Skeletal muscle cell (primary cell): ENCODE measurements at regions not wholly inside any gene's neighbourhood (a gene's known extent, or its start where the extent isn't known, plus 50 kb on each side); places are given as distances from the start of the nearest gene placed in this dataset.
"Not testable (repeated sequence)": the region's sequence is repeated elsewhere in the genome, so short reads cannot be mapped to it uniquely, and the experiment has no call there.

Experiments used
- DNase-seq: peaks from one replicate; pipeline ENCODE4 v3.0.0-alpha.2; 2010; ENCODE audit warnings: low read depth
- H3K4me3 ChIP-seq: 2 replicates; pipeline ENCODE4 v1.5.1; 2011; ENCODE audit warnings: low read depth, mild to moderate bottlenecking, control low read depth, low read length, moderate library complexity

GRCh38 chr7:114294036-114294435 lies 120.6 kb upstream of the FOXP2 start:
- no peak for DNase-seq
- no peak overlapping the region for H3K4me3 ChIP-seq

- H3K4me3 ChIP-seq, result no peak overlapping the region
- no peak for DNase-seq
Observed at GRCh38 chr7:114293289-114294012, 121.2 kb upstream of the FOXP2 start.

GRCh38 chr7:114279901-114280300 lies 134.7 kb upstream of the FOXP2 start:
- H3K4me3 ChIP-seq, result no peak overlapping the region
- DNase-seq, result no peak

- DNase-seq, result no peak
- H3K4me3 ChIP-seq, result no peak overlapping the region
Observed at GRCh38 chr7:114273218-114273617, 141.4 kb upstream of the FOXP2 start.

GRCh38 chr7:114269714-114270113 lies 144.9 kb upstream of the FOXP2 start:
- no peak for DNase-seq
- H3K4me3 ChIP-seq, result no peak overlapping the region

- H3K4me3 ChIP-seq, DNase-seq: not testable (repeated sequence)
Observed at GRCh38 chr7:114267550-114267949, 147.1 kb upstream of the FOXP2 start.

GRCh38 chr7:114264023-114264422 lies 150.6 kb upstream of the FOXP2 start:
- H3K4me3 ChIP-seq, result no peak overlapping the region
- DNase-seq, result no peak

- DNase-seq, result no peak
- no peak overlapping the region for H3K4me3 ChIP-seq
Observed at GRCh38 chr7:114263219-114263618, 151.4 kb upstream of the FOXP2 start.

- no peak overlapping the region for H3K4me3 ChIP-seq
- no peak for DNase-seq
Observed at GRCh38 chr7:114255404-114255841, 159.2 kb upstream of the FOXP2 start.

- H3K4me3 ChIP-seq, result no peak overlapping the region
- no peak for DNase-seq
Observed at GRCh38 chr7:114243646-114244045, 171.0 kb upstream of the FOXP2 start.

GRCh38 chr7:114242992-114243507 lies 171.6 kb upstream of the FOXP2 start:
- DNase-seq, result peak; percentile 8
- H3K4me3 ChIP-seq, result no peak overlapping the region

- H3K4me3 ChIP-seq, result no peak overlapping the region
- DNase-seq, result peak; percentile 14
Observed at GRCh38 chr7:114229246-114229645, 185.4 kb upstream of the FOXP2 start.

- H3K4me3 ChIP-seq, result no peak overlapping the region
- DNase-seq, result no peak
Observed at GRCh38 chr7:114225784-114226183, 188.8 kb upstream of the FOXP2 start.

GRCh38 chr7:114218283-114218682 lies 196.3 kb upstream of the FOXP2 start:
- no peak overlapping the region for H3K4me3 ChIP-seq
- no peak for DNase-seq

- H3K4me3 ChIP-seq, result no peak overlapping the region
- no peak for DNase-seq
Observed at GRCh38 chr7:114217026-114217806, 197.4 kb upstream of the FOXP2 start.

GRCh38 chr7:114214466-114214865 lies 200.1 kb upstream of the FOXP2 start:
- H3K4me3 ChIP-seq, result no peak overlapping the region
- no peak for DNase-seq

- DNase-seq, result no peak
- no peak overlapping the region for H3K4me3 ChIP-seq
Observed at GRCh38 chr7:114212721-114213429, 201.7 kb upstream of the FOXP2 start.

GRCh38 chr7:114209968-114210367 lies 204.6 kb upstream of the FOXP2 start:
- no peak for DNase-seq
- no peak overlapping the region for H3K4me3 ChIP-seq

GRCh38 chr7:114206688-114207087 lies 207.9 kb upstream of the FOXP2 start:
- H3K4me3 ChIP-seq, result no peak overlapping the region
- DNase-seq, result no peak

- no peak overlapping the region for H3K4me3 ChIP-seq
- DNase-seq, result no peak
Observed at GRCh38 chr7:114196517-114196916, 218.1 kb upstream of the FOXP2 start.
